MCF 10A (cell line): ENCODE measurements at regions not wholly inside any gene's neighbourhood (a gene's known extent, or its start where the extent isn't known, plus 50 kb on each side); places are given as distances from the start of the nearest gene placed in this dataset.
"Not testable (repeated sequence)": the region's sequence is repeated elsewhere in the genome, so short reads cannot be mapped to it uniquely, and the experiment has no call there.

Experiments
- BruUV-seq: library from RNA; stranded (reverse); fragments of 400-500 nt; replicated peaks from 2 replicates; lab custom pipeline; 2021; lab: Mats Ljungman, UMichigan
- CTCF ChIA-PET: fragments of 300-600 bp; sonication (Branson Sonifier 250); formaldehyde crosslinking; extraction: SDS; loops from one replicate; lab custom pipeline; 2021; ENCODE audit warnings: antibody characterized with exemption, inconsistent platforms; lab: Yijun Ruan, JAX
- POLR2A ChIA-PET: fragments of 300-600, 350-650 bp; sonication (Branson Sonifier 250); formaldehyde crosslinking; extraction: SDS; loops from one replicate; lab custom pipeline; 2020; ENCODE audit warnings: antibody characterized with exemption, inconsistent platforms; lab: Yijun Ruan, JAX
- DNase-seq: peaks from one replicate; pipeline ENCODE4 v3.0.0-alpha.2; 2018; ENCODE audit not compliant: unreplicated experiment
- H3K27ac Mint-ChIP-seq: one replicate; pipeline ENCODE4 v1.8.0; 2022; ENCODE audit warnings: mild to moderate bottlenecking, low read depth, mixed read lengths; ENCODE audit not compliant: unreplicated experiment
- H3K27me3 Mint-ChIP-seq: one replicate; pipeline ENCODE4 v1.8.0; 2022; ENCODE audit warnings: mixed read lengths; ENCODE audit not compliant: insufficient read depth, unreplicated experiment
- H3K36me3 Mint-ChIP-seq: one replicate; pipeline ENCODE4 v1.8.0; 2022; ENCODE audit warnings: mild to moderate bottlenecking, moderate library complexity, mixed read lengths; ENCODE audit not compliant: insufficient read depth, unreplicated experiment
- H3K4me1 Mint-ChIP-seq: one replicate; pipeline ENCODE4 v1.8.0; 2022; ENCODE audit warnings: mixed read lengths; ENCODE audit not compliant: insufficient read depth, unreplicated experiment
- H3K4me3 Mint-ChIP-seq: one replicate; pipeline ENCODE4 v1.8.0; 2022; ENCODE audit warnings: mild to moderate bottlenecking, moderate library complexity, mixed read lengths; ENCODE audit not compliant: unreplicated experiment
- H3K9me3 Mint-ChIP-seq: one replicate; pipeline ENCODE4 v1.8.0; 2022; ENCODE audit warnings: mixed read lengths; ENCODE audit not compliant: unreplicated experiment
- CTCF ChIP-seq: fragments of 200-600 bp; IDR thresholded peaks from one replicate; pipeline ENCODE4 v1.8.0; 2022; ENCODE audit warnings: antibody characterized with exemption, mild to moderate bottlenecking; ENCODE audit not compliant: unreplicated experiment
- intact Hi-C: fragments of 100-400 bp; cut with micrococcal nuclease; formaldehyde crosslinking; loops from 2 replicates; pipeline ENCODE4 v1.14.1; 2022

GRCh38 chr9:117936185-117937130, 232.3 kb downstream of the TLR4 start:
- ChIA-PET POLR2A (interaction anchor here (0.5 kb wide), 1 partner anchor 53 kb away, joined by 3 read pairs; no protein-coding TSS in a partner anchor), CTCF (interaction anchor here (0.7 kb wide), 2 partner anchors 35 to 155 kb away, joined by 3 to 4 read pairs; no protein-coding TSS in a partner anchor)
- peaks cover 23% of the 10 kb centered on the region for H3K9me3 Mint-ChIP-seq
- no peaks in the 10 kb centered on the region for H3K27me3 Mint-ChIP-seq
- no peak overlapping the region for H3K27ac Mint-ChIP-seq
- no peaks in the 10 kb centered on the region for H3K4me1 Mint-ChIP-seq
- BruUV-seq: no TSS peak
- no peak overlapping the region for H3K4me3 Mint-ChIP-seq
- intact Hi-C loops: no loop called here
- no peaks in the 10 kb centered on the region for H3K36me3 Mint-ChIP-seq
- no peak for TF ChIP-seq CTCF
- no peak for DNase-seq

GRCh38 chr9:117938086-117938485, 233.9 kb downstream of the TLR4 start:
- Mint-ChIP-seq H3K4me1 (no peaks in the 10 kb centered on the region), H3K9me3 (peaks cover 23% of the 10 kb centered on the region), H3K4me3 (no peak overlapping the region), H3K36me3 (no peaks in the 10 kb centered on the region), H3K27me3 (no peaks in the 10 kb centered on the region), H3K27ac (no peak overlapping the region)
- intact Hi-C loops: no loop called here
- TF ChIP-seq CTCF: no peak
- DNase-seq: no peak
- BruUV-seq: no TSS peak
- ChIA-PET CTCF (no interaction called here), POLR2A (no interaction called here)

GRCh38 chr9:117938896-117939295, 234.7 kb downstream of the TLR4 start:
- no TSS peak for BruUV-seq
- Mint-ChIP-seq H3K9me3 (peaks cover 21% of the 10 kb centered on the region), H3K36me3 (no peaks in the 10 kb centered on the region), H3K27ac (no peak overlapping the region), H3K27me3 (no peaks in the 10 kb centered on the region), H3K4me3 (no peak overlapping the region), H3K4me1 (no peaks in the 10 kb centered on the region)
- ChIA-PET CTCF (interaction anchor here (0.7 kb wide), 1 partner anchor 107 kb away, joined by 3 read pairs; no protein-coding TSS in a partner anchor), POLR2A (no interaction called here)
- intact Hi-C loops: no loop called here
- no peak for TF ChIP-seq CTCF
- DNase-seq: no peak

- POLR2A ChIA-PET, H3K4me3 Mint-ChIP-seq, H3K36me3 Mint-ChIP-seq, H3K27me3 Mint-ChIP-seq, DNase-seq, CTCF ChIA-PET, H3K27ac Mint-ChIP-seq, BruUV-seq, H3K4me1 Mint-ChIP-seq, H3K9me3 Mint-ChIP-seq, intact Hi-C loops: not testable (repeated sequence)
Measured at GRCh38 chr9:117944750-117945149, 240.5 kb downstream of the TLR4 start.
